HEK293 (cell line): ENCODE measurements at regions not wholly inside any gene's neighbourhood (a gene's known extent, or its start where the extent isn't known, plus 50 kb on each side); places are given as distances from the start of the nearest gene placed in this dataset.
A peak's percentile ranks its signal among the peaks of the same experiment; 100 is the strongest.

Experiments
- CTCF ChIA-PET: fragments of 350-600 bp; formaldehyde crosslinking; extraction: SDS; loops from one replicate; lab custom pipeline; 2021; ENCODE audit warnings: antibody characterized with exemption; lab: Yijun Ruan, JAX
- POLR2A ChIA-PET: fragments of 300-600 bp; formaldehyde crosslinking; extraction: SDS; loops from one replicate; lab custom pipeline; 2020; ENCODE audit warnings: antibody characterized with exemption, inconsistent platforms; lab: Yijun Ruan, JAX
- H3K27ac ChIP-seq: fragments of 200-500 bp; sonication (Bioruptor generic); 2 replicates; pipeline ENCODE4 v1.5.1; 2014; ENCODE audit warnings: low read depth, low read length, control low read depth, inconsistent platforms; ENCODE audit errors: extremely low read depth
- H3K36me3 ChIP-seq, 2 experiments: fragments of 200-500 bp in 1 of 2; sonication (Bioruptor generic) in 1 of 2; 1 replicate in 1 of 2; 2 replicates in 1 of 2; pipeline ENCODE4 v1.5.1; 2014 to 2017; ENCODE audit warnings: inconsistent platforms in 2 of 2, low read length in 2 of 2; ENCODE audit not compliant: control insufficient read depth in 2 of 2, insufficient read depth in 1 of 2
- H3K4me1 ChIP-seq: fragments of 200-500 bp; sonication (Bioruptor generic); 2 replicates; pipeline ENCODE4 v1.5.1; 2014; ENCODE audit warnings: mild to moderate bottlenecking, low read length, inconsistent platforms; ENCODE audit not compliant: control insufficient read depth, insufficient read depth
- H3K4me3 ChIP-seq: 2 replicates; pipeline ENCODE4 v1.5.1; 2011; ENCODE audit warnings: low read depth, mild to moderate bottlenecking, control low read depth, low read length, moderate library complexity
- H3K9me3 ChIP-seq: fragments of 200-500 bp; sonication (Bioruptor generic); 2 replicates; pipeline ENCODE4 v1.5.1; 2014; ENCODE audit warnings: low read depth, low read length, inconsistent platforms; ENCODE audit not compliant: control insufficient read depth, insufficient read depth
- ATF2 ChIP-seq: fragments of 450-650 bp; formaldehyde crosslinking; IDR thresholded peaks from 2 replicates; pipeline ENCODE4 v1.5.1; 2016; ENCODE audit warnings: missing biosample characterization, missing genetic modification characterization, low read depth
- HOXA7 ChIP-seq: sonication (generic); formaldehyde crosslinking; IDR thresholded peaks from 2 replicates; pipeline ENCODE4 v1.8.1; 2022; ENCODE audit warnings: missing genetic modification reagents, borderline replicate concordance
- SCRT1 ChIP-seq: fragments of 450-650 bp; formaldehyde crosslinking; IDR thresholded peaks from 2 replicates; pipeline ENCODE4 v1.5.1; 2016; ENCODE audit warnings: missing biosample characterization, missing genetic modification characterization, borderline replicate concordance
- SCRT2 ChIP-seq: fragments of 450-650 bp; formaldehyde crosslinking; IDR thresholded peaks from 2 replicates; pipeline ENCODE4 v1.5.1; 2016; ENCODE audit warnings: missing biosample characterization, missing genetic modification characterization
- TCF7L2 ChIP-seq: IDR thresholded peaks from 2 replicates; pipeline ENCODE4 v1.6.1; 2011; ENCODE audit warnings: low read depth, mild to moderate bottlenecking, inconsistent platforms, low read length, moderate library complexity, borderline replicate concordance
- ZBTB48 ChIP-seq: fragments of 450-650 bp; formaldehyde crosslinking; IDR thresholded peaks from 2 replicates; pipeline ENCODE4 v1.5.1; 2016; ENCODE audit warnings: missing biosample characterization, missing genetic modification characterization
- ZBTB6 ChIP-seq: fragments of 450-650 bp; formaldehyde crosslinking; IDR thresholded peaks from 2 replicates; pipeline ENCODE4 v1.5.1; 2017; ENCODE audit warnings: missing biosample characterization, missing genetic modification characterization
- ZBTB8A ChIP-seq: fragments of 450-650 bp; formaldehyde crosslinking; IDR thresholded peaks from 2 replicates; pipeline ENCODE4 v1.5.1; 2016; ENCODE audit warnings: missing biosample characterization, missing genetic modification characterization
- ZFHX2 ChIP-seq: fragments of 450-650 bp; formaldehyde crosslinking; conservative IDR thresholded peaks from 2 replicates; pipeline ENCODE4 v1.5.1; 2016; ENCODE audit warnings: missing biosample characterization, missing genetic modification characterization
- ZNF10 ChIP-seq: fragments of 450-650 bp; formaldehyde crosslinking; IDR thresholded peaks from 2 replicates; pipeline ENCODE4 v1.5.1; 2017; ENCODE audit warnings: missing biosample characterization, missing genetic modification characterization
- ZNF184 ChIP-seq: fragments of 450-650 bp; IDR thresholded peaks from 2 replicates; pipeline ENCODE4 v1.5.1; 2018; ENCODE audit warnings: missing biosample characterization, mild to moderate bottlenecking, missing genetic modification characterization
- ZNF341 ChIP-seq: fragments of 450-650 bp; formaldehyde crosslinking; IDR thresholded peaks from 2 replicates; pipeline ENCODE4; 2016; ENCODE audit warnings: low read depth, missing biosample characterization, missing genetic modification characterization
- ZNF404 ChIP-seq: fragments of 450-650 bp; formaldehyde crosslinking; IDR thresholded peaks from 2 replicates; pipeline ENCODE4 v1.5.1; 2017; ENCODE audit warnings: missing biosample characterization, missing genetic modification characterization
- ZNF561 ChIP-seq: fragments of 450-650 bp; IDR thresholded peaks from 2 replicates; pipeline ENCODE4 v1.5.1; 2018; ENCODE audit warnings: missing biosample characterization, missing genetic modification characterization, borderline replicate concordance
- ZNF596 ChIP-seq: fragments of 450-650 bp; IDR thresholded peaks from 2 replicates; pipeline ENCODE4 v1.5.0; 2018; ENCODE audit warnings: missing biosample characterization, mild to moderate bottlenecking, missing genetic modification characterization, moderate library complexity
- ZNF747 ChIP-seq: fragments of 450-650 bp; formaldehyde crosslinking; IDR thresholded peaks from 2 replicates; pipeline ENCODE4 v1.5.1; 2016; ENCODE audit warnings: missing biosample characterization, missing genetic modification characterization
- ZNF76 ChIP-seq: fragments of 450-650 bp; formaldehyde crosslinking; IDR thresholded peaks from 2 replicates; pipeline ENCODE4; 2016; ENCODE audit warnings: low read depth, missing biosample characterization, missing genetic modification characterization, borderline replicate concordance
- TF ChIP-seq, protein P1 (sequence below): fragments of 450-650 bp; formaldehyde crosslinking; IDR thresholded peaks from 2 replicates; pipeline ENCODE4 v1.5.1; 2017; ENCODE audit warnings: missing biosample characterization, missing genetic modification characterization
- TF ChIP-seq, protein P2 (sequence below): fragments of 450-650 bp; formaldehyde crosslinking; IDR thresholded peaks from 2 replicates; pipeline ENCODE4 v1.5.1; 2016; ENCODE audit warnings: missing biosample characterization, missing genetic modification characterization, borderline replicate concordance
- TF ChIP-seq, protein P3 (sequence below): fragments of 450-650 bp; formaldehyde crosslinking; IDR thresholded peaks from 2 replicates; pipeline ENCODE4 v1.5.1; 2016; ENCODE audit warnings: missing biosample characterization, missing genetic modification characterization

- TF ChIP-seq ZNF404 (tag by site-specific recombination): no peak
- TF ChIP-seq ZNF341 (tag by site-specific recombination): no peak
- TF ChIP-seq, protein P1, sequence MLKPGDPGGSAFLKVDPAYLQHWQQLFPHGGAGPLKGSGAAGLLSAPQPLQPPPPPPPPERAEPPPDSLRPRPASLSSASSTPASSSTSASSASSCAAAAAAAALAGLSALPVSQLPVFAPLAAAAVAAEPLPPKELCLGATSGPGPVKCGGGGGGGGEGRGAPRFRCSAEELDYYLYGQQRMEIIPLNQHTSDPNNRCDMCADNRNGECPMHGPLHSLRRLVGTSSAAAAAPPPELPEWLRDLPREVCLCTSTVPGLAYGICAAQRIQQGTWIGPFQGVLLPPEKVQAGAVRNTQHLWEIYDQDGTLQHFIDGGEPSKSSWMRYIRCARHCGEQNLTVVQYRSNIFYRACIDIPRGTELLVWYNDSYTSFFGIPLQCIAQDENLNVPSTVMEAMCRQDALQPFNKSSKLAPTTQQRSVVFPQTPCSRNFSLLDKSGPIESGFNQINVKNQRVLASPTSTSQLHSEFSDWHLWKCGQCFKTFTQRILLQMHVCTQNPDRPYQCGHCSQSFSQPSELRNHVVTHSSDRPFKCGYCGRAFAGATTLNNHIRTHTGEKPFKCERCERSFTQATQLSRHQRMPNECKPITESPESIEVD: no peak
- TF ChIP-seq ZNF184 (tag by site-specific recombination): no peak
- TF ChIP-seq ZNF10 (tag by site-specific recombination): no peak
- TF ChIP-seq ATF2 (tag by site-specific recombination): no peak
- TF ChIP-seq SCRT1 (tag by site-specific recombination): no peak
Observed at GRCh38 chr6:115411756-115412155, 648.9 kb downstream of the FRK start (continued).

DNA sequence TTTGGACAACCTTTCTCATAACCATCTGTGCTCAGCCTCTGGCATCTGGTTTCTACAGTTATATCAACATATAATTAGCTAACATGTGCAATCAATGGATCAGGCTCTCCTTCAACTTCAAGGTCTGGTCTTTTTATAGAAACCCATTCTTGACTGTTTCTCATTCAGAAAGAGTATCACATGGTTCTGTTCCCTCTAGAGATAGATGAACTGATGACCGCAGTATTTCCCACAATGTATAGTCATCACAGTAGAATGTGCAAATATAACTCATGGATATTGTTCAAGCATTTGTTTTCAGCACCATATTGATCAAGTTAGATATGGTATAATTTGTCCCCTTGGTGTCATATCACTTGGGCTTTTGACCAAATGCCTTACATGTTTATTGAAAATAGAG lies 656.2 kb downstream of the FRK start:
- Histone ChIP-seq H3K4me1 (no peaks in the 10 kb centered on the region), H3K9me3 (no peaks in the 10 kb centered on the region), H3K4me3 (no peak overlapping the region), H3K27ac (no peak overlapping the region), H3K36me3 (no peaks in the 10 kb centered on the region)
- TF ChIP-seq SCRT2 (tag by site-specific recombination) (no peak), ZBTB8A (tag by site-specific recombination) (no peak), HOXA7 (CRISPR knock-in tag) (no peak)
- POLR2A ChIA-PET: no interaction called here
- CTCF ChIA-PET: no interaction called here

GRCh38 chr6:115398607-115399006 lies 662.1 kb downstream of the FRK start:
- Histone ChIP-seq H3K9me3 (no peaks in the 10 kb centered on the region), H3K4me1 (no peaks in the 10 kb centered on the region), H3K4me3 (no peak overlapping the region), H3K27ac (no peak overlapping the region), H3K36me3 (no peaks in the 10 kb centered on the region)
- TF ChIP-seq ATF2 (tag by site-specific recombination) (peak; percentile 84), ZFHX2 (no peak)
- POLR2A ChIA-PET: no interaction called here
- CTCF ChIA-PET: interaction anchor here (0.5 kb wide), 1 partner anchor 73 kb away, joined by 8 read pairs; no protein-coding TSS in a partner anchor

DNA sequence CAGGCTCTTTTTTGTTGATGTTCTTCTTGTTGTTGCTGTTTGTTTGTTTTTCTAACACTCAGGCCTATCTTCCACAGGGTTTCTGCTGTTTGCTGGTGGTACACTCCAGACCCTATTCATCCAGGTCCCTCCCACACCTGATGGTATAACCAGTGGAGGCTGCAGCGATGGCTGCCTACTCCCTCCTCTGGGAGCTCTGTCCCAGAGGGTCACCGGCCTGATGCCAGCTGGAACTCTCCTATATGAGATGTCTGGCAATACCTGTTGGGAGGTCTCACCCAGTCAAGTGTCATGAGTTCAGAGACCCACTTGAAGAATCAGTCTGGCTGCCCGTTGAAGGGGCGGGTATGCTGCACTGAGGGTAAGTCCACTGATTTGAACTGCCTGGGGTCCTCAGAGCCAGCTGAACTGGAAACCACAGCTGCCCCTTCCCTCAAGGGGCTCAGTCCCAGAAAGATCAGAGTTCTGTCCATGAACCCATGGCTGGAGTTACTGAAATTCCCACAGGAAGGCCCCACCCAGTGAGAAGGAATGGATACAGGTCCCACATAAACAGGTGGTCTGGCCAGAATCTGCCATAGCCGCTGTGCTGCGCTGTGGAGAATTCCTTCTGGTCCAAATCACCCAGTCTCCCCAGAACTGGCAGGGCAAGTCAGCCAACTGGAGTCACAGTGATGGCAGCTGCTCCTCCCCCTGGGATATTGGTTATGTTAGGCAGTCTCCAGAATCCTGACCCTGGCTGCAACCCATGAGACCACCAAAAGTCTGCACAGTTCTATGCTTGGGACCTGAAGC lies 664.4 kb downstream of the FRK start:
- ChIA-PET POLR2A (no interaction called here), CTCF (interaction anchor here (1.2 kb wide), 1 partner anchor 9 kb away, joined by 4 read pairs; no protein-coding TSS in a partner anchor)
- Histone ChIP-seq H3K4me1 (no peaks in the 10 kb centered on the region), H3K4me3 (no peak overlapping the region), H3K36me3 (no peaks in the 10 kb centered on the region), H3K27ac (no peak overlapping the region), H3K9me3 (no peaks in the 10 kb centered on the region)
- TF ChIP-seq ZNF561 (tag by site-specific recombination) (no peak), ZBTB48 (tag by site-specific recombination) (no peak), ZNF76 (tag by site-specific recombination) (no peak), ZNF596 (no peak), ZBTB6 (no peak), ZNF747 (tag by site-specific recombination) (no peak), TCF7L2 (no peak)
- TF ChIP-seq, protein P2, sequence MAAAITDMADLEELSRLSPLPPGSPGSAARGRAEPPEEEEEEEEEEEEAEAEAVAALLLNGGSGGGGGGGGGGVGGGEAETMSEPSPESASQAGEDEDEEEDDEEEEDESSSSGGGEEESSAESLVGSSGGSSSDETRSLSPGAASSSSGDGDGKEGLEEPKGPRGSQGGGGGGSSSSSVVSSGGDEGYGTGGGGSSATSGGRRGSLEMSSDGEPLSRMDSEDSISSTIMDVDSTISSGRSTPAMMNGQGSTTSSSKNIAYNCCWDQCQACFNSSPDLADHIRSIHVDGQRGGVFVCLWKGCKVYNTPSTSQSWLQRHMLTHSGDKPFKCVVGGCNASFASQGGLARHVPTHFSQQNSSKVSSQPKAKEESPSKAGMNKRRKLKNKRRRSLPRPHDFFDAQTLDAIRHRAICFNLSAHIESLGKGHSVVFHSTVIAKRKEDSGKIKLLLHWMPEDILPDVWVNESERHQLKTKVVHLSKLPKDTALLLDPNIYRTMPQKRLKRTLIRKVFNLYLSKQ (tag by site-specific recombination): no peak
- TF ChIP-seq, protein P3, sequence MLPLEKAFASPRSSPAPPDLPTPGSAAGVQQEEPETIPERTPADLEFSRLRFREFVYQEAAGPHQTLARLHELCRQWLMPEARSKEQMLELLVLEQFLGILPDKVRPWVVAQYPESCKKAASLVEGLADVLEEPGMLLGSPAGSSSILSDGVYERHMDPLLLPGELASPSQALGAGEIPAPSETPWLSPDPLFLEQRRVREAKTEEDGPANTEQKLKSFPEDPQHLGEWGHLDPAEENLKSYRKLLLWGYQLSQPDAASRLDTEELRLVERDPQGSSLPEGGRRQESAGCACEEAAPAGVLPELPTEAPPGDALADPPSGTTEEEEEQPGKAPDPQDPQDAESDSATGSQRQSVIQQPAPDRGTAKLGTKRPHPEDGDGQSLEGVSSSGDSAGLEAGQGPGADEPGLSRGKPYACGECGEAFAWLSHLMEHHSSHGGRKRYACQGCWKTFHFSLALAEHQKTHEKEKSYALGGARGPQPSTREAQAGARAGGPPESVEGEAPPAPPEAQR (tag by site-specific recombination): no peak
